HCT116 (cell line): ENCODE measurements at regions not wholly inside any gene's neighbourhood (a gene's known extent, or its start where the extent isn't known, plus 50 kb on each side); places are given as distances from the start of the nearest gene placed in this dataset.

ENCODE experiments used
- ATAC-seq: fragments of 200-7000 bp; cut with Tn5 transposase; 2 replicates; pipeline ENCODE4 v1.9.1; 2020; ENCODE audit warnings: mild to moderate bottlenecking, moderate library complexity
- BruUV-seq: library from RNA; stranded (reverse); fragments of 400-500 nt; replicated peaks from 2 replicates; lab custom pipeline; 2021; lab: Mats Ljungman, UMichigan
- CTCF ChIA-PET: fragments of 300-600 bp; sonication (Branson Sonifier 250); formaldehyde crosslinking; loops from one replicate; lab custom pipeline; 2021; ENCODE audit warnings: antibody characterized with exemption; lab: Charles Lee
- POLR2A ChIA-PET: fragments of 300-600, 350-600 bp; sonication (Branson Sonifier 250); formaldehyde crosslinking; loops from one replicate; lab custom pipeline; 2021; ENCODE audit warnings: antibody characterized with exemption; lab: Charles Lee
- RAD21 ChIA-PET, 2 experiments: fragments of 300-600 bp; sonication (Branson Sonifier 250); formaldehyde crosslinking; loops; one replicate each; lab custom pipeline; 2023; ENCODE audit warnings: low total read pairs in 2 of 2; ENCODE audit not compliant: uncharacterized antibody in 2 of 2, unreplicated experiment in 2 of 2, low non-redundant PET in 1 of 2; lab: Charles Lee
- DNase-seq: peaks from one replicate; pipeline ENCODE4 v3.0.0-alpha.2; 2010; ENCODE audit warnings: low read depth, low spot score
- H2AFZ ChIP-seq: fragments of 200-600 bp; shearing (Covaris generic), sonication (generic); 2 replicates; pipeline ENCODE4 v1.6.1; 2017; ENCODE audit warnings: low read depth, mixed run types, mixed read lengths, antibody characterized with exemption, low read length; ENCODE audit not compliant: poor library complexity, severe bottlenecking
- H3K27ac ChIP-seq: 2 replicates; pipeline ENCODE4 v1.5.1; 2012; ENCODE audit warnings: low read depth, low read length
- H3K27me3 ChIP-seq: fragments of 200-600 bp; sonication (generic); 2 replicates; pipeline ENCODE4 v1.6.1; 2016; ENCODE audit warnings: mixed run types, low read length, mixed read lengths; ENCODE audit not compliant: insufficient read depth
- H3K36me3 ChIP-seq, 2 experiments: fragments of 200-500 bp in 1 of 2; fragments of 200-600 bp in 1 of 2; sonication (Bioruptor generic) in 1 of 2; sonication (generic) in 1 of 2; 2 replicates each; pipeline versions ENCODE4 v1.5.1 to v1.6.1; 2014 to 2016; ENCODE audit warnings: low read length in 2 of 2, inconsistent platforms in 1 of 2, mixed read lengths in 1 of 2, mixed run types in 1 of 2; ENCODE audit not compliant: insufficient read depth in 2 of 2, control insufficient read depth in 1 of 2
- H3K4me1 ChIP-seq, 2 experiments: fragments of 200-600 bp in 1 of 2; sonication (generic) in 1 of 2; 2 replicates each; pipeline versions ENCODE4 v1.5.1 to v1.6.1; 2012 to 2017; ENCODE audit warnings: low read length in 2 of 2, inconsistent platforms in 1 of 2, mild to moderate bottlenecking in 1 of 2, mixed read lengths in 1 of 2, mixed run types in 1 of 2, moderate library complexity in 1 of 2; ENCODE audit not compliant: insufficient read depth in 2 of 2, control insufficient read depth in 1 of 2
- H3K4me2 ChIP-seq: fragments of 200-600 bp; sonication (generic); 2 replicates; pipeline ENCODE4 v1.6.1; 2017; ENCODE audit warnings: mixed run types, low read length, mixed read lengths
- H3K4me3 ChIP-seq, 2 experiments: fragments of 200-600 bp in 1 of 2; sonication (generic) in 1 of 2; replicated peaks in 1 of 2; 2 replicates each; pipeline ENCODE4 v1.5.1; 2011 to 2016; ENCODE audit warnings: low read length in 2 of 2, control low read depth in 1 of 2, low read depth in 1 of 2, mild to moderate bottlenecking in 1 of 2, mixed read lengths in 1 of 2, mixed run types in 1 of 2
- H3K79me2 ChIP-seq: fragments of 200-600 bp; sonication (generic); 2 replicates; pipeline ENCODE4 v1.6.1; 2017; ENCODE audit warnings: mild to moderate bottlenecking, mixed run types, low read length, moderate library complexity, mixed read lengths; ENCODE audit not compliant: insufficient read depth
- H3K9ac ChIP-seq: fragments of 200-600 bp; sonication (generic); 2 replicates; pipeline ENCODE4 v1.6.1; 2016; ENCODE audit warnings: low read length, mixed read lengths
- H3K9me2 ChIP-seq: fragments of 200-600 bp; sonication (generic), shearing (Covaris generic); 2 replicates; pipeline ENCODE4 v1.6.1; 2017; ENCODE audit warnings: mixed run types, mild to moderate bottlenecking, moderate library complexity; ENCODE audit not compliant: insufficient read depth
- H3K9me3 ChIP-seq, 2 experiments: fragments of 200-500 bp in 1 of 2; fragments of 200-600 bp in 1 of 2; sonication (Bioruptor generic) in 1 of 2; sonication (generic) in 1 of 2; 2 replicates each; pipeline ENCODE4 v1.6.1; 2014 to 2017; ENCODE audit warnings: low read length in 2 of 2, mixed read lengths in 2 of 2, inconsistent platforms in 1 of 2, low read depth in 1 of 2, mild to moderate bottlenecking in 1 of 2, mixed run types in 1 of 2, moderate library complexity in 1 of 2; ENCODE audit not compliant: control insufficient read depth in 1 of 2, insufficient read depth in 1 of 2
- H4K20me1 ChIP-seq: fragments of 200-600 bp; sonication (generic), shearing (Covaris generic); 2 replicates; pipeline ENCODE4 v1.6.1; 2017; ENCODE audit warnings: mixed run types, mild to moderate bottlenecking, moderate library complexity; ENCODE audit not compliant: insufficient read depth
- ATF3 ChIP-seq: IDR thresholded peaks from 2 replicates; pipeline ENCODE4 v1.6.1; 2012
- CBX3 ChIP-seq: IDR thresholded peaks from 2 replicates; pipeline ENCODE4 v1.6.1; 2012; ENCODE audit warnings: low read depth
- EZH2 ChIP-seq: fragments of 200-600 bp; sonication (generic); IDR thresholded peaks from 2 replicates; pipeline ENCODE4 v1.6.1; 2017; ENCODE audit warnings: antibody characterized with exemption, mixed run types
- JUND ChIP-seq: IDR thresholded peaks from 2 replicates; pipeline ENCODE4 v1.6.1; 2012
- TCF7L2 ChIP-seq: IDR thresholded peaks from 2 replicates; pipeline ENCODE4 v1.7.0; 2011; ENCODE audit warnings: borderline replicate concordance, inconsistent platforms; ENCODE audit not compliant: insufficient read depth, insufficient read length; ENCODE audit errors: extremely low read depth
- YY1 ChIP-seq: IDR thresholded peaks from 2 replicates; pipeline ENCODE4 v1.6.1; 2011; ENCODE audit warnings: low read length, low read depth, moderate library complexity, mild to moderate bottlenecking; ENCODE audit not compliant: insufficient replicate concordance; ENCODE audit errors: extremely low read depth
- ZBTB33 ChIP-seq: IDR thresholded peaks from 2 replicates; pipeline ENCODE4 v1.6.1; 2011; ENCODE audit warnings: mild to moderate bottlenecking, low read length, moderate library complexity; ENCODE audit not compliant: insufficient replicate concordance; ENCODE audit errors: extremely low read depth
- ZFX ChIP-seq: fragments of 450-650 bp; IDR thresholded peaks from 2 replicates; pipeline ENCODE4 v1.6.1; 2017
- intact Hi-C: fragments of 100-400 bp; cut with micrococcal nuclease; formaldehyde crosslinking; loops from 2 replicates; pipeline ENCODE4 v1.10.0; 2022

- no peak for DNase-seq
- TF ChIP-seq EZH2 = no peak
- ChIA-PET CTCF (no interaction called here), RAD21 (no interaction called here), POLR2A (no interaction called here)
- H3K4me2 ChIP-seq = no peak overlapping the region
- H3K9me2 ChIP-seq = no peaks in the 10 kb centered on the region
- no peaks in the 10 kb centered on the region for H4K20me1 ChIP-seq
- no peak overlapping the region for H3K9ac ChIP-seq
- H3K9me3 ChIP-seq = peaks cover 26 to 29% of the 10 kb centered on the region in 2 experiments; a peak in 2 of 4 replicates
- H3K79me2 ChIP-seq = no peaks in the 10 kb centered on the region
- no peak overlapping the region for H3K4me3 ChIP-seq
- no peak for ATAC-seq
- H3K36me3 ChIP-seq = no peaks in the 10 kb centered on the region
- intact Hi-C loops = no loop called here
- no peak overlapping the region for H3K27ac ChIP-seq
- no peaks in the 10 kb centered on the region for H3K27me3 ChIP-seq
- H2AFZ ChIP-seq = no peak overlapping the region
- H3K4me1 ChIP-seq = no peaks in the 10 kb centered on the region
- BruUV-seq = no TSS peak
These were observed 711.2 kb downstream of the SORCS3 start for GRCh38 chr10:105352281-105352680.

- RAD21 ChIA-PET = no interaction called here
- CTCF ChIA-PET = no interaction called here
- H3K4me1 ChIP-seq = no peaks in the 10 kb centered on the region
- no peaks in the 10 kb centered on the region for H3K27me3 ChIP-seq
- ATAC-seq (no peak), DNase-seq (no peak)
- H3K4me2 ChIP-seq = no peak overlapping the region
- TF ChIP-seq ATF3 (no peak), TCF7L2 (no peak), CBX3 (no peak), ZFX (no peak), EZH2 (no peak), ZBTB33 (no peak), YY1 (no peak), JUND (no peak)
- H3K4me3 ChIP-seq = no peak overlapping the region
- intact Hi-C loops = no loop called here
- peaks cover 26 to 29% of the 10 kb centered on the region in 2 experiments; a peak in 2 of 4 replicates for H3K9me3 ChIP-seq
- no peaks in the 10 kb centered on the region for H3K9me2 ChIP-seq
- H3K27ac ChIP-seq = no peak overlapping the region
- no peaks in the 10 kb centered on the region for H3K79me2 ChIP-seq
- no peaks in the 10 kb centered on the region for H4K20me1 ChIP-seq
- no TSS peak for BruUV-seq
- H2AFZ ChIP-seq = no peak overlapping the region
- POLR2A ChIA-PET = no interaction called here
- H3K9ac ChIP-seq = no peak overlapping the region
- no peaks in the 10 kb centered on the region for H3K36me3 ChIP-seq
These were observed 710.1 kb downstream of the SORCS3 start for GRCh38 chr10:105351187-105351586.
